ENCODE measurements at regions not wholly inside any gene's neighbourhood (a gene's known extent, or its start where the extent isn't known, plus 50 kb on each side); places are given as distances from the start of the nearest gene placed in this dataset.
"Not testable (repeated sequence)": the region's sequence is repeated elsewhere in the genome, so short reads cannot be mapped to it uniquely, and the experiment has no call there.

DNA sequence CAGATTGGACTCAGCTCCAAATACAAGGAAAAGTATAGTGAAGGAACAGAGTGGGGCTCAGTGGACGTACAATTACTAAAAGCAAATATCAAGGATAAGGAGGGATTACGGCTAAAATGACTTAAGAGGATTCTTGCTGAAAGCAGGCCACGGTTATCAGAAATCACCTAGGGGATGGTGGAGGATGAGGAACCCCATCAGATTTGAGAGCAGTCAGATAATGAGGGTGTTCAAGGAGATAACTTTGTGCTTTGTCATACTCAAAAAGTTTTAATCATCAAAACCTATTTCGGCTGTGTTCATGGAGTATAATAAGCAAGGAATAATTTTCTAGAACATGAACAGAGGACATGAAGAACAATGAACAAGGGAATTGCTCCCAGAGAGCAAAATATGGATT is 275.8 kb downstream of the SEMA3D start:
- in situ Hi-C loops (cut with HindIII; ENCODE audit: low sequenced_read_pairs), result no loop called here
- TF ChIP-seq, protein P1, sequence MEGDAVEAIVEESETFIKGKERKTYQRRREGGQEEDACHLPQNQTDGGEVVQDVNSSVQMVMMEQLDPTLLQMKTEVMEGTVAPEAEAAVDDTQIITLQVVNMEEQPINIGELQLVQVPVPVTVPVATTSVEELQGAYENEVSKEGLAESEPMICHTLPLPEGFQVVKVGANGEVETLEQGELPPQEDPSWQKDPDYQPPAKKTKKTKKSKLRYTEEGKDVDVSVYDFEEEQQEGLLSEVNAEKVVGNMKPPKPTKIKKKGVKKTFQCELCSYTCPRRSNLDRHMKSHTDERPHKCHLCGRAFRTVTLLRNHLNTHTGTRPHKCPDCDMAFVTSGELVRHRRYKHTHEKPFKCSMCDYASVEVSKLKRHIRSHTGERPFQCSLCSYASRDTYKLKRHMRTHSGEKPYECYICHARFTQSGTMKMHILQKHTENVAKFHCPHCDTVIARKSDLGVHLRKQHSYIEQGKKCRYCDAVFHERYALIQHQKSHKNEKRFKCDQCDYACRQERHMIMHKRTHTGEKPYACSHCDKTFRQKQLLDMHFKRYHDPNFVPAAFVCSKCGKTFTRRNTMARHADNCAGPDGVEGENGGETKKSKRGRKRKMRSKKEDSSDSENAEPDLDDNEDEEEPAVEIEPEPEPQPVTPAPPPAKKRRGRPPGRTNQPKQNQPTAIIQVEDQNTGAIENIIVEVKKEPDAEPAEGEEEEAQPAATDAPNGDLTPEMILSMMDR (IDR thresholded peaks at IDR 0.05; ENCODE audit: low read depth, low read length, missing control alignments), result no peak
- no peak overlapping the region for H3K4me3 ChIP-seq (ENCODE audit: low read depth, low read length)
- DNase-seq (ENCODE audit: low read depth), result no peak

DNA sequence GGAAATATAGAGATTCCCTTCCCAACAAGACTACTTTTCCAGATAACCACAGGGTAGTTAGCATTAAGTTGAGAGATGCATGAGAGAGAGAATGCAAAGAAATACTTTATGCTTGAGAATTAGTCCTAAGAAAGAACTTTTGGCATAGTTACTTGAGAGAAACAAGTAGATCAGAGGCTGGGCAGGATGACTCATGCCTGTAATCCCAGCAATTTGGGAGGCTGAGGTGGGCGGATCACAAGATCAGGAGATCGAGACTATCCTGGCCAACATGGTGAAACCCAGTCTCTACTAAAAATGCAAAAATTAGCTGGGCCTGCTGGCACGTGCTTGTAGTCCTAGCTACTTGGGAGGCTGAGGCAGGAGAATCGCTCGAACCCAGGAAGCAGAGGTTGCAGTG is 276.5 kb downstream of the SEMA3D start:
- in situ Hi-C loops (cut with HindIII; ENCODE audit: low sequenced_read_pairs); DNase-seq (ENCODE audit: low read depth); H3K4me3 ChIP-seq (ENCODE audit: low read depth, low read length): not testable (repeated sequence)

DNA sequence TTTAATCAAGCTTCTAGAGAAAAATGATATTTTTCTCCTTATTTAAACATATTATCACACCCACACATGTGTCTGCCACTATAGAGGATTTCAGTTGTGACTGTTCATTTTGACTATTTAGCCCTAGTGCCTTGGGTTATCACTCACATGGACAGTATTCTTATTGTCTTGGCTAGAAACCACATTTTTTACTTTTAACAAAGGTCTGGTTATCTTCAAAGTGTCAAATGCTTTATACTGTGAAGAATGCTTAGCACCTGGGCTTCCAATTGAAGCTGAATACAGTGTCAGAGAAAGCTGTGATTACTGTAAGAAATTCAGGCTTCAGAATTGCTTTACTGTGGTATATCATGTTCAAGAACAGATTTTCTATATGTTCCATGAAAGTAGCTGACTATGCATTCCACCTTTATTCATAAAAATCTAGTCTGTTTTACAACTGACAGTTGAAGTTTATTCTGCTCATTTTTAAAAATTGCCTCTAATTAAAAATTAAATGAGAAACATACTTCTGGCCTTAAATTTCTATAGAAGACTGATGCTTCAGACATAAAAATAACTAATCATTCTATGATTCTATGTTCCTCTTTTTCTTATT is 278.6 kb downstream of the SEMA3D start:
- no peak overlapping the region for H3K4me3 ChIP-seq (ENCODE audit: low read depth, low read length)
- TF ChIP-seq, protein P1 (IDR thresholded peaks at IDR 0.05; ENCODE audit: low read depth, low read length, missing control alignments), result no peak
- in situ Hi-C loops (cut with HindIII; ENCODE audit: low sequenced_read_pairs), result no loop called here
- DNase-seq (ENCODE audit: low read depth), result no peak

- TF ChIP-seq, protein P1 (IDR thresholded peaks at IDR 0.05; ENCODE audit: low read depth, low read length, missing control alignments), result no peak
- no peak for DNase-seq (ENCODE audit: low read depth)
- no peak overlapping the region for H3K4me3 ChIP-seq (ENCODE audit: low read depth, low read length)
- in situ Hi-C loops (cut with HindIII; ENCODE audit: low sequenced_read_pairs), result no loop called here
Measured at GRCh38 chr7:84906889-84907288, 280.0 kb downstream of the SEMA3D start.

DNA sequence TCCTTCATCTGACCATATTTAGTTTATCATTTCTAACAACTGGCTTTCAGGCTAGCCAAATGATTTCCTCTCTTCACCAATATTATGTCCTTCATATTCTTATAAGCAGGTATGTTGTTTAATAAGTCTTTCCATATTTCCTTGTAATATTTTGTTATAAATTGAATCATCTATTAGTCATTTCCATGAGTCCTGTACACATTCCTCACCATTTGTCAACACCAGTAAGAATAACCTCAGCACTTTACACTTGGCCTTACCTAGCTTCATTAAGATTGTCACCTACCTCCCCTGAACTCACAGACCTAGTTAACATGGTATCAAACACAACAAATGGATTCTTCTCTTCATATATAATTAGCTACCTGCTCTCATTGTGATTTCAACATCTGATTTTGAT is 282.3 kb downstream of the SEMA3D start:
- in situ Hi-C loops (cut with HindIII; ENCODE audit: low sequenced_read_pairs), result no loop called here
- no peak for DNase-seq (ENCODE audit: low read depth)
- no peak overlapping the region for H3K4me3 ChIP-seq (ENCODE audit: low read depth, low read length)
- TF ChIP-seq, protein P1 (IDR thresholded peaks at IDR 0.05; ENCODE audit: low read depth, low read length, missing control alignments), result no peak

- no peak overlapping the region for H3K4me3 ChIP-seq (ENCODE audit: low read depth, low read length)
- no peak for DNase-seq (ENCODE audit: low read depth)
- in situ Hi-C loops (cut with HindIII; ENCODE audit: low sequenced_read_pairs), result no loop called here
- TF ChIP-seq, protein P1 (IDR thresholded peaks at IDR 0.05; ENCODE audit: low read depth, low read length, missing control alignments), result no peak
Measured at GRCh38 chr7:84901366-84901765, 285.5 kb downstream of the SEMA3D start.

- H3K4me3 ChIP-seq (ENCODE audit: low read depth, low read length), result no peak overlapping the region
- in situ Hi-C loops (cut with HindIII; ENCODE audit: low sequenced_read_pairs), result no loop called here
Measured at GRCh38 chr7:84900215-84900614, 286.6 kb downstream of the SEMA3D start.

More at GRCh38 chr7:84900215-84900614, 286.6 kb downstream of the SEMA3D start:
- TF ChIP-seq, protein P1 (IDR thresholded peaks at IDR 0.05; ENCODE audit: low read depth, low read length, missing control alignments), result no peak
- no peak for DNase-seq (ENCODE audit: low read depth)

Measured in astrocyte of the cerebellum (primary cell).